ENCODE measurements at regions not wholly inside any gene's neighbourhood (a gene's known extent, or its start where the extent isn't known, plus 50 kb on each side); places are given as distances from the start of the nearest gene placed in this dataset.

DNA sequence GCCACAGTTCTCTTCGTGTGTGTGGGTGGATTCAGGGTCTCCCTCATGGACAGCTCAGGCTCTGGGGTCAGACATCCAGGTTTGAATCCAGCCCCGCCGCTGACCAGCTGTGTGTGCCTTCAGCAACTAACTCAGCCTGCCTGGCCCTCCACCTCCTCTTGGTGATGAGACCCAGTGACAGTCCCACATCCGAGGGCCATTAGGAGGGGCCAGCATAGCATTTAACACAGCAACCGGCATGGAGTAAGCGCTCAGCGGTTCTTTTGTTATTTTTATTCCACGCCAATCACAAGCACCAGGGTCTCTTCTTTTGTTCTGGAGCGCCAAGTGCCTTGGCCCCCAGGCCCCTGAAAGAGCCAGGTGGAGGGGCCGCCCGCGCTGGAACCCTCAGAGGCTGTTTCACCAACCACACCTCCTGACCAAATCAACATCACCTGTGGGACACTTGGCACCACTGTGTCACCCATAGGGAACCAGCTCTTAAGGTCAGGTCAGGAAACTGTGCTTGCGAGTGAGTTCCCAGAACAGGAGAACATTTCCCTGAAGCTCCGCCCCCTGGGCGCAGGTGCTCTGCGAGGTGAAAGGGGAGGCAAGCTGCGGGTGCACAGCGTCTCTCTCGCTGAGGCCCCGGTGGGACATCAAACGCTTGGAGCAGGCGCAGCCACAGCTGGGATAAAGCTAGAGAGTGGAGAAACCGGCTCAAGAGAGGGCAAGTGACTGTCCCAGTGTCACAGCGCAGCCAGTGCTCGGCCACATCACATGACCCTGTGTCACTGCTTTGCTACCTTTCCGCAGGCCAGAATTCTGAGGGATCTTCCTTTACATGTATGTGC, 311.3 kb downstream of the UACA start:
- TF ChIP-seq POLR2AphosphoS5 (IDR thresholded peaks at IDR 0.05; ENCODE audit: borderline replicate concordance, low read depth, low read length) (no peak), EZH2 (IDR thresholded peaks at IDR 0.05) (no peak), FOXP2 (optimal IDR thresholded peaks at IDR 0.05; ENCODE audit: control extremely low read depth, extremely low read length, insufficient read depth) (no peak)

Data from SK-N-MC (cell line).